H7 (cell line): ENCODE measurements at regions not wholly inside any gene's neighbourhood (a gene's known extent, or its start where the extent isn't known, plus 50 kb on each side); places are given as distances from the start of the nearest gene placed in this dataset.

Experiments used
- DNase-seq: peaks from one replicate; pipeline ENCODE4 v3.0.0; 2012
- H3K27me3 ChIP-seq: 2 replicates; pipeline ENCODE4 v1.6.0; 2011; ENCODE audit warnings: mild to moderate bottlenecking, low read length; ENCODE audit not compliant: control insufficient read depth, insufficient read depth
- H3K36me3 ChIP-seq: replicated peaks from 2 replicates; pipeline ENCODE4 v1.5.1; 2011; ENCODE audit warnings: low read length; ENCODE audit not compliant: control insufficient read depth, insufficient read depth
- H3K4me3 ChIP-seq: 2 replicates; pipeline ENCODE4 v1.5.1; 2011; ENCODE audit warnings: low read depth, mild to moderate bottlenecking, control low read depth, low read length, moderate library complexity; ENCODE audit not compliant: insufficient read depth

DNA sequence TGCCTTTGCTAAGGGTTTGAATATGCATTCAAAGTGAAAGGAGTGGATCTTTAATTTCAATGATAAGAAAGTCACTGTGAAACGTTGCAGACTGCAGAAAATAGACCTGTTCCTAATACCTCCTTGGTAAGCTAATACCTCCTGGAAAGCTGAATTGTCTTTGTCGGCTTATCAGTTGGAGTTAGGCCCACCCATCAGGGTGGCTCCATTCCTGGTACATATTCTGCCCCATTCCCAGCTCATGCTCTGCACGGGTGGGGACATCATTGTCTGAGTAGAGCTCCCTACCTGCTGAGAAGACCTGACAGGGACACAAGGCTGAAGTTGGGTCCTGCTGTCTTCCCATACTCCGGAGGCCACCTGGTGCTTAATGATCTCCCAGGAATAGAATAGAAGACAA lies 203.3 kb downstream of the EN1 start:
- H3K27me3 ChIP-seq: no peaks in the 10 kb centered on the region
- no peak overlapping the region for H3K4me3 ChIP-seq
- H3K36me3 ChIP-seq: no peaks in the 10 kb centered on the region
- DNase-seq: no peak

GRCh38 chr2:118643294-118643693 lies 204.2 kb downstream of the EN1 start:
- Histone ChIP-seq H3K27me3 (no peaks in the 10 kb centered on the region), H3K4me3 (no peak overlapping the region), H3K36me3 (no peaks in the 10 kb centered on the region)
- no peak for DNase-seq

- Histone ChIP-seq H3K4me3 (no peak overlapping the region), H3K27me3 (no peaks in the 10 kb centered on the region), H3K36me3 (no peaks in the 10 kb centered on the region)
- DNase-seq: no peak
Measured at GRCh38 chr2:118642501-118642900, 204.9 kb downstream of the EN1 start.

DNA sequence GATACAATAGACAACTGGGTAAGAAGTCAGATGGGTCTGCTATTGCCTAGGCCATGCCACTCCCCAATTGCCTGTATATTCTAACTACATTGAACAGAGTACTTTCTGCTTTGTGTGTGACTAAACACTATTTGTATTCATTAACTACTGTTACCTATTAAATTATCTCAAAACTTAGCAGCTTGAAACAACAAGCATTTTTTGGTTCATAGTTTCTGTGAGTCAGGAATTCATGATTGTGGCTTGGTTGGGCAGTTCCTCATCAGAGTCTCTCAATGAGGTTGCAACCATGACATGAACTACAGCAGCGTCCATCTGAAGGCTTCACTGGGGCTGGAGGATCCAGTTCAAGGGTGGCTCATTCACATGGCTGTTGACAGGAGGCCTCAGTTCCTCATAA lies 205.7 kb downstream of the EN1 start:
- H3K36me3 ChIP-seq: no peaks in the 10 kb centered on the region
- H3K4me3 ChIP-seq: no peak overlapping the region
- H3K27me3 ChIP-seq: no peaks in the 10 kb centered on the region
- DNase-seq: no peak

DNA sequence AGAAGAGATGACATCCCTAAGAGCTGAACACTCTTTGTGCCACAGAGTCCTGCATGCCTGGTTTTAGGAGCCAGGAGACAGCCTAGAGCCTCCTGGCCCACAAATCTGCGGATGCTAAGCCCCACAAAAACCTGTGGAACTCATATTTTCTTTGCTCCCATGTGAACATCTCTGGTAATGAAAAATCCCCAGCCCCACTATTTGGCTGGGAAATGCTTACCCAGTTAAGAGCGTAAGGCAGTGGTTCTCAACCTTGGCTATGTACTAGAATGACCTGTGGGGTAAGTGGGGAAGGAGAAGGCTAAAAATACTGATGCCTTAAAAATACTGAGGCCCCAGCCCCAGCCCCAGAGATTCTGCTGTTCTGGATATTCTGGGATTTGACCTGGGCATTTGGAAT lies 208.1 kb downstream of the EN1 start:
- H3K4me3 ChIP-seq: no peak overlapping the region
- DNase-seq: no peak
- H3K36me3 ChIP-seq: no peaks in the 10 kb centered on the region
- no peaks in the 10 kb centered on the region for H3K27me3 ChIP-seq

- no peak overlapping the region for H3K4me3 ChIP-seq
- DNase-seq: no peak
- no peaks in the 10 kb centered on the region for H3K36me3 ChIP-seq
- H3K27me3 ChIP-seq: no peaks in the 10 kb centered on the region
Measured at GRCh38 chr2:118638453-118638852, 209.0 kb downstream of the EN1 start.

DNA sequence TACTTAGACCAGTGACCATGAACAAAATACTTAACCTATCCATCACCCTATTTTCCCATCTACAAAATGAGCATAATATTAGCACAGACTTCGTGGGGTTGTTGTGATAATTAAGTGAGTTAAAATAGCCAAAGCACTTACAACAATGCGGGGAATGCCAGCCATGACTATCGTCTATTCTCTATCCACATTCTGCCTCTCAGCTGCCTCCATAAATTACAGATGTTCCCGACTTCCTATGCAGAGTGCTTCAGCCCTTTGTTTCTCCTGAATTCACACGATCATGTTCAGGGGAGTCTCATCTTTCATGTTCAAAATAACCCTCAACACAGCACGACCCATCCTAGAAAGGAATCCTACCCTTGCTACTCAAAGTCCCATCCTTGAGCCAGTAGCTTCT lies 211.6 kb downstream of the EN1 start:
- no peak overlapping the region for H3K4me3 ChIP-seq
- no peaks in the 10 kb centered on the region for H3K27me3 ChIP-seq
- DNase-seq: no peak
- H3K36me3 ChIP-seq: no peaks in the 10 kb centered on the region

GRCh38 chr2:118634876-118635275 lies 212.6 kb downstream of the EN1 start:
- Histone ChIP-seq H3K4me3 (no peak overlapping the region), H3K27me3 (no peaks in the 10 kb centered on the region), H3K36me3 (no peaks in the 10 kb centered on the region)
- no peak for DNase-seq

GRCh38 chr2:118633371-118634018 lies 214.0 kb downstream of the EN1 start:
- Histone ChIP-seq H3K4me3 (no peak overlapping the region), H3K36me3 (no peaks in the 10 kb centered on the region), H3K27me3 (no peaks in the 10 kb centered on the region)
- DNase-seq: no peak

DNA sequence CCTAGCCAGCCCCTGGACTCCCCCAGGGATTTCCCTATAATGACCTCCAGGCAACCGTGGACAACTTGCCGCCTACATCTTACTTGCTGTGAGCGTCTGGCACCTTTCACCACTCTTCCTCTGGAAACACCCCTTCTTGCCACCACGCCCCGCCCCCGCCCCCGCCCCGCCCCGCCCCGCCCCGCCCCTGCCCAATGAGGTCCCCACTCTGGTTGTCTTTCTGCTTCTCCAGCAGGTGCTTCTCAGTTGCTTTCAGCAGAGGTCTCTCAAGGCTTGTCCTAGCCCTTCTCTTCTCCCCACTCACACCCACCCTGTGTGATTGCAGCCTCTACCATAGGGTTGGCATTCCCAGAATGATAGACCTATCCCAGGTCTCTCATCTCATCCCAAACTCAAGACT lies 214.5 kb downstream of the EN1 start:
- DNase-seq: peak; percentile 23
- no peaks in the 10 kb centered on the region for H3K36me3 ChIP-seq
- H3K27me3 ChIP-seq: no peaks in the 10 kb centered on the region
- H3K4me3 ChIP-seq: no peak overlapping the region

GRCh38 chr2:118627156-118627555 lies 220.3 kb downstream of the EN1 start:
- no peak overlapping the region for H3K4me3 ChIP-seq
- H3K27me3 ChIP-seq: no peaks in the 10 kb centered on the region
- H3K36me3 ChIP-seq: no peaks in the 10 kb centered on the region
- no peak for DNase-seq

DNA sequence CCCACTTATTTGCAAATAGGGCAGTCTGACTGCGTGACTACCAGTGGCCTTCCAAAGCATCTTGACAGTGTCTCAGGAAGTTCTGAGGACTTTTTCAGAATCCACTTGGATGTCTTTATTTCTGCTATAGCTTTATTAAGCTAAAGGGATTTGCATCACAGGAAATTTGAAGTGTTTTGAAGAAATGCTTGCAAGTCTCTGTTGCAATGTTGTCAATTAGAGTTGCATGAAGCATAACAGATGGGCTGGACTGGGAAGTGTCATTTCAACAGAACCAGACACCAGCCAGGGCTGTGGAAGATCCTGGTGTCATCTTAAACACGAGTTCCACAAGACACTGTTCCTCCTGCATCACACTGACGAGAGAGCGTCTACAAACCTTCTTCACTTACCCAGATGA lies 224.5 kb downstream of the EN1 start:
- Histone ChIP-seq H3K4me3 (no peak overlapping the region), H3K27me3 (no peaks in the 10 kb centered on the region), H3K36me3 (no peaks in the 10 kb centered on the region)
- no peak for DNase-seq

DNA sequence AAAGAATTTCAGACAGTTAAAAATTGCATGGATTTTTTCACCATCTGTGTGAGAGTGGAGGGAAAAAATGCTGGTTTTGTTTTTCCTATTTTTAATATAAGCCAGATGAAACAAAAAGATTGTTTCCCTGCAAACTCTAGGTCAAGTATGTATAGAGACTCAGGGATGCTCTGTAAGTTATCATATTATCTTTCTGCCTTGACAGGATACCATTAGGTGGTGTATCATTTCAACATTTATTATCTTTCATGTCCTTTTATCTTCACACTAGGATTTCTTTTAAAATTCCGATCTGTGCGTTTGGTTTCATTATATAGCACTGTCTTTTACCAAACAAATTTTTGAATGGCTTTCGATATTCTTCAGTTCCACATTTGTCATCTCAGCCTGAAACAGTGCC lies 225.3 kb downstream of the EN1 start:
- Histone ChIP-seq H3K36me3 (no peaks in the 10 kb centered on the region), H3K27me3 (no peaks in the 10 kb centered on the region), H3K4me3 (no peak overlapping the region)
- no peak for DNase-seq

DNA sequence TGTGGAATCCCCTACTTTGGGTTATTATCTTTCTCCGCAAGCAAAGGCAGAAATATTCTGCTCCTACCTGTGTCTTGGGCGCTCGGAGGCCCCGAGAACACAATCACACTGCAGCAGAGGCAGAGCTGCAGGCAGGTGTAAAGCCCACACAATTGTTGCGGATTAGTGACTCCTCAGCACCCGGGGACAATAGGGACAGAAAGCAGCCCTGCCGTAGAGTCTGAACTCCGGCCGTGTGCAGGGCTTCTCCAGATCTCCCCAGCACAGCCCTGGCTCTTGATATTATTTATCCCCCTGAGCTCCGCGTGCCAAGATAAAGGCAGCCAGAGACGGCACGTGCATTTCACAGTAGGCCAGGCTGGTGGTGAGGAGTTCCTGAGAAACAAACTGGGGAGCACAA lies 229.2 kb downstream of the EN1 start:
- H3K36me3 ChIP-seq: no peaks in the 10 kb centered on the region
- no peak for DNase-seq
- no peaks in the 10 kb centered on the region for H3K27me3 ChIP-seq
- H3K4me3 ChIP-seq: no peak overlapping the region

DNA sequence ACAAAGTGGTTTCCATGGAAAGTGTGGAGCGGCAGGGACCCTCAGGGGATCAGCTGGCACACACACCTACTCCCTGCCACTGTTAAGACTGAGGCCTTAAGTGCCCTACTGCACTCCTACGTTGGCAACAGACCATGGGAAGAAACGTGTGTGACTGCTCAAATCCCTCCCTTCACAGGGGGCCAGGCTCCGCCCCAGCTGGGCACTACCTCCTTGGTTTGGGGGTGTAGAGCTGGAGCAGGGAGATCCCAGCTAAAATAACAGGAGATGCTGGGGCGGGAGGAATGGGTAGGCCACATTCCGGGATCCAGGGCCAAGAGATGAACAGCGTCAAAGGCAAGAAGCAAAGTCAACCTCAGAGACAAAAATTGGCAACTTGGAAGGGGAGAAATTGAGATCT lies 231.0 kb downstream of the EN1 start:
- H3K36me3 ChIP-seq: no peaks in the 10 kb centered on the region
- no peaks in the 10 kb centered on the region for H3K27me3 ChIP-seq
- no peak overlapping the region for H3K4me3 ChIP-seq
- DNase-seq: no peak

DNA sequence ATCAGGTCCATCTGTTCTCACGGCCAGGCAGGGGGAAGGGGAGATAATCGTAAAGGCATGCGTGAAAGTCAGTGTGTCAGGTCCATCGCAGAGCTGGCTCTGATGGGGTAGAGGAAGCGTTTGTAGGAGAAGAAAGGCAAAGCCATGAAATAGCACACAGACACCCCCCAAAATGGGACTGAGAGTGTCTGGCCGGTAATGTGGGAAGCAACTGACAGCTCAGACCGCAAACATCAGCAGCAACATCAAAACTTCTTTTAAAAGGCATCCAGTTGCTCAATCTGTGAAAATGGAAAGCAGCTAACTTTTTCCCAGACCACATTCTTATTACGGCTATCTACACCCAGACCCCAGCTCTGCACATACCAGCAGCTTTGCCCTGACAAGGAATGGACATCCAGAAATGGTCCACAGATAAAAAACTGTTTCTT lies 232.6 kb downstream of the EN1 start:
- H3K27me3 ChIP-seq: no peaks in the 10 kb centered on the region
- no peaks in the 10 kb centered on the region for H3K36me3 ChIP-seq
- no peak for DNase-seq
- no peak overlapping the region for H3K4me3 ChIP-seq
